ENCODE measurements at regions not wholly inside any gene's neighbourhood (a gene's known extent, or its start where the extent isn't known, plus 50 kb on each side); places are given as distances from the start of the nearest gene placed in this dataset.

DNA sequence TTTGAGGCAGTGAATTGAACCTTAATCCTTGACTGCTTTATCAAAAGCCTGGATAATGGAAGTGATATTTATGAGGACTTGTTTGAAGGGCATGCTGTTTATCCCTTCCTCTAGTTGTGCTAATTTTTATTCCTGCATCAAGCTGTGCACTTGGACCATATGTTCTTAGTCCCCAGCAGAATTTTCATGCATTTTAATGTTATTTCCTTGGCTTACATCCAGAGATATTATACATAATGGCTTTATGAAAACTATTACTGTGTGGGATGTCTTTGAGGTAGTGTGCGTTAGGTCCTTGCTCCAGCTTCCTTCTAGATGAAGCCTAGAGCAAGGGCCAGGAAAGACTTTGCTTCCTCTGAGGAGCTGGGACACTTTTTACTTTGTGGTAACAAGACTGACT lies 378.4 kb downstream of the LPIN1 start:
- no peak overlapping the region for H3K4me3 ChIP-seq
- intact Hi-C loops (cut with DNase I): no loop called here
- peaks cover 0 to 9% (median 0%) of the 10 kb centered on the region in 12 donors for H3K9me3 ChIP-seq
- ATAC-seq (no peak), DNase-seq (no peak)
- H3K36me3 ChIP-seq: no peaks in the 10 kb centered on the region
- H3K27me3 ChIP-seq: no peaks in the 10 kb centered on the region
- WGBS, 4 donors: 92 to 100% (median 94%) methylated on average over 1 of the region's 1 CpG
- no peaks in the 10 kb centered on the region for H3K4me1 ChIP-seq
- no peak overlapping the region for H3K27ac ChIP-seq
- no peak for TF ChIP-seq CTCF (IDR thresholded peaks at IDR 0.05)
- no peak for TF ChIP-seq POLR2A (IDR thresholded peaks at IDR 0.05)

DNA sequence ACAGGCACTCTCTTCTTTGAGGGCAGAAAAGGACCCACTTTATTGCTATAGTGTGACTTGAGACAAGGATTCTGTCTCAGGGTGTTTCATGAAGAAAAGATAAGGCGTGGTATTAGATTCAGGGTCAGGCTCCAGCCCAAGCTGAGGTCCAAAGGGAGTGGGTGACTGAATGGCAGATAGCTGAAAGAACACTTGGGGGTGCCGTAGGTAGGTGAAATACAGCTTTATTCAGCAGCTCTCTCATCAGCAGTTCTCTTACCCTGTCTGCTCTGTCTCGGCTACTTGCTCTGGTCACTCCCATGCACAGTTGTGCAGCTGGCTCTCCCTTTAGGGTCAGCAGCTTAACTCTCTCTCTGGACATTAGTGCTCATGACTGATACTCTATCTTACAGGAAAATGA lies 379.9 kb downstream of the LPIN1 start:
- ATAC-seq: no peak
- TF ChIP-seq POLR2A (IDR thresholded peaks at IDR 0.05) (no peak), CTCF (IDR thresholded peaks at IDR 0.05) (no peak)
- no peak overlapping the region for H3K4me3 ChIP-seq
- H3K27me3 ChIP-seq: no peaks in the 10 kb centered on the region
- intact Hi-C loops (cut with DNase I): no loop called here
- DNase-seq: no peak
- H3K36me3 ChIP-seq: no peaks in the 10 kb centered on the region
- WGBS, 4 donors: 79 to 93% (median 84%) methylated on average over 3 of the region's 3 CpGs
- H3K9me3 ChIP-seq: peaks cover 0 to 9% (median 0%) of the 10 kb centered on the region in 12 donors
- no peak overlapping the region for H3K27ac ChIP-seq
- no peaks in the 10 kb centered on the region for H3K4me1 ChIP-seq

DNA sequence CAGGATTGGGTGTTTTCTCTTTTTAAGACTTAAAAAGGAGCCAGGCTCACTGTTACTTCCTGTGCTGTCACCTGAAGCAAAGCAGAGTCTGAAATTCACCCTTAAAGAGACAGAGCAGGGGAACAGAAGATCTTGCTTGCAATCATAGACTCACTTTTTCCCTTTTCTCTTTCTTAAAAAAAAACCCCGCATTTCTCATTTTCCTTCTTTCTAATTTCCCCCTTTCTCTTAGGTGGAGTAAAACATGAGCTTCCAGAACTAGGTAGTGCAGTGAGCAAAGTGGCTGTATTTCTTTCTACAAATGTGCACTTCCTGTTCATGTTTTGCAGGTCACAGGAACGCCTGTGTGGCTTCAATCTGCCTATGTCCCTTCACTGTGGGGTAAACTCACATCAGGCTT lies 381.2 kb downstream of the LPIN1 start:
- H3K4me3 ChIP-seq: no peak overlapping the region
- peak overlapping the region in 1 of 12 donors; percentile 23 for H3K27ac ChIP-seq
- ATAC-seq (no peak), DNase-seq (no peak)
- H3K4me1 ChIP-seq: no peaks in the 10 kb centered on the region
- H3K27me3 ChIP-seq: no peaks in the 10 kb centered on the region
- no peaks in the 10 kb centered on the region for H3K36me3 ChIP-seq
- H3K9me3 ChIP-seq: peaks cover 0 to 9% (median 0%) of the 10 kb centered on the region in 12 donors
- 72 to 85% (median 83%) methylated on average over 2 of the region's 2 CpGs for WGBS, 4 donors
- TF ChIP-seq CTCF (IDR thresholded peaks at IDR 0.05): no peak
- TF ChIP-seq POLR2A (IDR thresholded peaks at IDR 0.05): no peak
- intact Hi-C loops (cut with DNase I): no loop called here

DNA sequence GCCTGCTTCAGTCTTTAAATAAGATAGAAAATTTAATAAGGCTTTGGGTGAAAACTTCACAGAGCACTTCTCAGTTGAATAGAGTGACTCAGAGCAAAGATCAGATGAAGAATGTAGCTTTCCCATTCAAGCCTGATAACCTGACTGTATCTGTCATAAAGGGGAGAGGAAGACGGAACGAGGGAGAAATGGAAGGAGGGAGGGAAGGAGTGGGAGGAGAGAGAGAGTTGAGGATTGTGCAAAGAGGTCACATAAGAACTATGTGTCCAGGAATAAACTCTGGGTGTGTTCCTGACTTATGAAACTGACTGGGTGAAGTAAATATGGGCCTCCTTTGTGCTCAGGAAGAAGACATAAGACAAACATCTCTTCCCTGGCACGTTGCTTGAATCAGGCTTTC lies 385.5 kb downstream of the LPIN1 start:
- Histone ChIP-seq H3K4me1 (no peaks in the 10 kb centered on the region), H3K27ac (no peak overlapping the region), H3K36me3 (no peaks in the 10 kb centered on the region), H3K9me3 (peaks cover 0 to 5% (median 0%) of the 10 kb centered on the region in 12 donors), H3K27me3 (no peaks in the 10 kb centered on the region), H3K4me3 (no peak overlapping the region)
- DNase-seq (no peak), ATAC-seq (peak in 2 of 4 donors; percentile 60 to 63)
- no peak for TF ChIP-seq POLR2A (IDR thresholded peaks at IDR 0.05)
- 61 to 72% (median 64%) methylated on average over 3 of the region's 3 CpGs for WGBS, 4 donors
- intact Hi-C loops (cut with DNase I): no loop called here

DNA sequence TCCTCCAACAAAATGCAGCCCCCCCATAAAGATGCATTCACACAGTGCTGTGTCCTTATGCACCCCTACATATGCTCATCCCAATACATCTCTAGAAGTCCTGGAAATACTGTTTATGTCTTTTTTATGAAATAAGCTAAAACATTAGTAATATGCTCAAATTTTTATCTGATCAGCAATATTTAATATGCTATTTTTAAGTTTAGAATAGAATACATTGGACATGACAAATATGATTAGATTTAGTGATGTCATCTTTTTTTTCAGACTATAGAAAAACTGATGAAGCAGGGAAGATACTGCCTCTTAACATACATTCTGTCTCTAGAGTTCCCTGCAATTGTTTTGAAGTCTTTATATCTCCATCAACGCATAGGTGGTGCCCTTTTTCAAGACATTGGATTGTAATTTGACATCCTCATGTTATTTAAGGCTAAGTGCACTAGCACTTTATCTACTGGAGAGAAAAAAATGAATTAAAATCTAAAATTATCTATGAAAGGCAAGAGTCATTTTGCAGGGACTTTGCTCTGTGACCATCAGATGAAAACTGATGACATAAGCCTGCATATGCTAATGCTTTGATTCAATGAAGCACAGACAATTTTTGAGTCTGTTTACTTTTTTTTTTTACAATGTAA lies 395.3 kb downstream of the LPIN1 start:
- Histone ChIP-seq H3K4me1 (no peaks in the 10 kb centered on the region), H3K9me3 (no peaks in the 10 kb centered on the region), H3K36me3 (no peaks in the 10 kb centered on the region), H3K27ac (no peak overlapping the region), H3K4me3 (no peak overlapping the region), H3K27me3 (no peaks in the 10 kb centered on the region)
- DNase-seq (no peak), ATAC-seq (no peak)
- intact Hi-C loops (cut with DNase I): no loop called here
- 30 to 43% (median 34%) methylated on average over 1 of the region's 1 CpG for WGBS, 4 donors
- TF ChIP-seq CTCF (IDR thresholded peaks at IDR 0.05) (no peak), POLR2A (IDR thresholded peaks at IDR 0.05) (no peak)
